Endothelial cell of umbilical vein (primary cell): ENCODE measurements at regions not wholly inside any gene's neighbourhood (a gene's known extent, or its start where the extent isn't known, plus 50 kb on each side); places are given as distances from the start of the nearest gene placed in this dataset.

Source experiments
- BruUV-seq: library from RNA; stranded (reverse); fragments of 400-500 nt; replicated peaks from 2 replicates; lab custom pipeline; 2021; lab: Mats Ljungman, UMichigan
- CTCF ChIA-PET: fragments of 300-600, 350-600 bp; sonication (Branson Sonifier 250); formaldehyde crosslinking; loops from one replicate; lab custom pipeline; 2021; ENCODE audit warnings: antibody characterized with exemption, inconsistent platforms; lab: Charles Lee
- POLR2A ChIA-PET: fragments of 300-600, 350-600 bp; sonication (Branson Sonifier 250); formaldehyde crosslinking; loops from one replicate; lab custom pipeline; 2021; ENCODE audit warnings: antibody characterized with exemption, inconsistent platforms; lab: Charles Lee
- DNase-seq: peaks from one replicate; pipeline ENCODE4 v3.0.0-alpha.2; 2011; ENCODE audit warnings: low read depth, low spot score
- FAIRE-seq: peaks from 2 replicates; lab custom pipeline; 2011; peaks lifted over from hg19 to GRCh38; lab: Jason Lieb, UNC
- H2AFZ ChIP-seq: 2 replicates; pipeline ENCODE4 v1.6.0; 2012; ENCODE audit warnings: low read depth, low read length, control low read depth, inconsistent platforms
- H3K27ac ChIP-seq: 2 replicates; pipeline ENCODE4 v1.5.1; 2011; ENCODE audit warnings: low read depth, mild to moderate bottlenecking, control low read depth, low read length, moderate library complexity; ENCODE audit not compliant: insufficient read depth
- H3K27me3 ChIP-seq, 2 experiments: 2 replicates each; pipeline versions ENCODE4 v1.6.0 to v1.6.1; 2011; ENCODE audit warnings: low read length in 2 of 2, mixed read lengths in 1 of 2; ENCODE audit not compliant: control insufficient read depth in 2 of 2, insufficient read depth in 2 of 2
- H3K36me3 ChIP-seq, 2 experiments: 2 replicates in 1 of 2; 3 replicates in 1 of 2; pipeline ENCODE4 v1.5.1; 2011; ENCODE audit warnings: low read length in 2 of 2, mild to moderate bottlenecking in 1 of 2, moderate library complexity in 1 of 2; ENCODE audit not compliant: control insufficient read depth in 2 of 2, insufficient read depth in 2 of 2; ENCODE audit errors: extremely low read depth in 1 of 2
- H3K4me1 ChIP-seq: 3 replicates; pipeline ENCODE4 v1.5.1; 2011; ENCODE audit warnings: mild to moderate bottlenecking, low read length; ENCODE audit not compliant: control insufficient read depth, insufficient read depth; ENCODE audit errors: extremely low read depth
- H3K4me2 ChIP-seq: 2 replicates; pipeline ENCODE4 v1.6.1; 2011; ENCODE audit warnings: low read length, control low read depth, mixed read lengths; ENCODE audit not compliant: insufficient read depth
- H3K4me3 ChIP-seq, 3 experiments: fragments of 200-600 bp in 1 of 3; sonication (generic), shearing (Covaris generic) in 1 of 3; replicated peaks in 1 of 3; 2 replicates each; pipeline ENCODE4 v1.5.1; 2011 to 2016; ENCODE audit warnings: control low read depth in 3 of 3, low read length in 3 of 3, mild to moderate bottlenecking in 2 of 3, inconsistent platforms in 1 of 3, low read depth in 1 of 3, moderate library complexity in 1 of 3; ENCODE audit not compliant: insufficient read depth in 1 of 3
- H3K79me2 ChIP-seq: 2 replicates; pipeline ENCODE4 v1.6.0; 2012; ENCODE audit warnings: low read length, inconsistent platforms; ENCODE audit not compliant: control insufficient read depth, insufficient read depth
- H3K9ac ChIP-seq: replicated peaks from 2 replicates; pipeline ENCODE3; 2011; ENCODE audit warnings: low read length, control low read depth; ENCODE audit not compliant: insufficient read depth; ENCODE audit errors: extremely low read depth
- H3K9me1 ChIP-seq: replicated peaks from 3 replicates; pipeline ENCODE4 v1.6.0; 2011; ENCODE audit warnings: mild to moderate bottlenecking, low read length; ENCODE audit not compliant: control insufficient read depth, insufficient read depth; ENCODE audit errors: extremely low read depth
- H3K9me3 ChIP-seq: replicated peaks from 2 replicates; pipeline ENCODE4 v1.5.1; 2012; ENCODE audit warnings: low read length, inconsistent platforms; ENCODE audit not compliant: control insufficient read depth, insufficient read depth
- H4K20me1 ChIP-seq: replicated peaks from 2 replicates; pipeline ENCODE3; 2011; ENCODE audit warnings: mild to moderate bottlenecking, low read length; ENCODE audit not compliant: control insufficient read depth, insufficient read depth; ENCODE audit errors: extremely low read depth
- CTCF ChIP-seq, 2 donors: IDR thresholded peaks; 1 replicate in 1 of 2; 2 replicates in 1 of 2; pipeline ENCODE4 v1.5.1; 2011; ENCODE audit warnings: low read length in 2 of 2, mild to moderate bottlenecking in 2 of 2, moderate library complexity in 2 of 2, control low read depth in 1 of 2, inconsistent platforms in 1 of 2, low read depth in 1 of 2; ENCODE audit not compliant: insufficient read depth in 1 of 2; ENCODE audit errors: extremely low read depth in 1 of 2
- EZH2 ChIP-seq: IDR thresholded peaks from 2 replicates; pipeline ENCODE4 v1.6.1; 2012; ENCODE audit warnings: borderline replicate concordance, low read depth, mild to moderate bottlenecking, moderate library complexity, low read length, inconsistent platforms; ENCODE audit not compliant: severe bottlenecking
- FOS ChIP-seq: IDR thresholded peaks from 2 replicates; pipeline ENCODE4 v1.6.1; 2011; ENCODE audit warnings: mild to moderate bottlenecking, low read length, moderate library complexity, borderline replicate concordance; ENCODE audit not compliant: insufficient read depth
- GATA2 ChIP-seq: IDR thresholded peaks from 2 replicates; pipeline ENCODE4 v1.7.0; 2011; ENCODE audit warnings: low read depth, mild to moderate bottlenecking, moderate library complexity, mixed read lengths, low read length; ENCODE audit not compliant: insufficient read length, insufficient read depth
- JUN ChIP-seq: IDR thresholded peaks from 2 replicates; pipeline ENCODE4 v1.6.1; 2011; ENCODE audit warnings: borderline replicate concordance, low read depth; ENCODE audit not compliant: insufficient read length, insufficient read depth
- MAX ChIP-seq: IDR thresholded peaks from 2 replicates; pipeline ENCODE4 v1.6.1; 2011; ENCODE audit not compliant: insufficient read depth, insufficient read length
- MYC ChIP-seq: IDR thresholded peaks from one replicate; pipeline ENCODE4 v1.6.1; 2011; ENCODE audit warnings: mild to moderate bottlenecking, low read depth, low read length
- POLR2A ChIP-seq: IDR thresholded peaks from 2 replicates; pipeline ENCODE4 v1.6.1; 2012; ENCODE audit warnings: low read depth, mild to moderate bottlenecking, control low read depth, low read length
- POLR2AphosphoS5 ChIP-seq: IDR thresholded peaks from 2 replicates; pipeline ENCODE4 v1.6.1; 2012; ENCODE audit warnings: low read depth, mild to moderate bottlenecking, control low read depth, low read length, moderate library complexity; ENCODE audit not compliant: insufficient read depth
- dilution Hi-C: fragments of 300-500 bp; cut with MboI; formaldehyde crosslinking; loops from one replicate; pipeline ENCODE4 v1.15.0; 2019; ENCODE audit warnings: low sequenced_read_pairs; ENCODE audit not compliant: extremely low pct_ligation_motif_present
- intact Hi-C: fragments of 100-400 bp; cut with micrococcal nuclease; formaldehyde crosslinking; loops from one replicate; pipeline ENCODE4 v1.10.0; 2022

DNA sequence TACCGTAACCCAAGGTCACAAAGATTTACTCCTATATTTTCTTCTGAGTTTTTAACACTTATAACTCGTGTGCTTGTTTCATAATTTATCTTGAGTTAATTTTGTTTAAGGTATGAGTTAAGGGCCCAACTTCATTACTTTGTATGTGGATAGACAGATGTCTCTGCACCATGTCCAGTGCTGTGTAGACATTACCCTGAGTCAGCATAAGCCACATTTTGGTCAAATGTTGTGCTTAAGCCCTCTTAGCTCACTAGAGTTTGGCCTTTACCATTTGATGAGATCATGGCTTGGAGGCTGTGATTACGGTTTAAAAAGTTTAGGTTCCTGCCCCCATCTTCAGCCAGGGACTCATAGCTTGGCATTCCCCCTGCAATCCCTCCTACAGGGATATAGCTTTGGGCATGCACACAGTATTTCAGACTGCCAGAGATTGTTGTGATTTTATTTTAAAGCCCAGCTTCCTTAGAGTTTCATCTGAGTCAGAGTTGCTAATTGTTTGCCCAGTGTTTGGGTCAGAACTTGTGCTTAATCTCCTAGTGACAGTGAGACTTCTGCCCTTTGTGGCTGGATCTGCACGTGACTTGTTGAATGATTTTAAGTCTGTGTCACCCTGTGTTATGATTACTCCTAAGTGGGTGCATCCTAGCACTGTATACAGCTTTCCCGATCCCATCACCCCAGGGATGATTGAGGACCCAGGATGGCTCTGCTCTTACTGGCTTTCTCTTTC, 393.1 kb downstream of the CNTNAP4 start:
- no peaks in the 10 kb centered on the region for H4K20me1 ChIP-seq
- DNase-seq (no peak), FAIRE-seq (no peak)
- H3K4me3 ChIP-seq = no peak overlapping the region
- no peaks in the 10 kb centered on the region for H3K36me3 ChIP-seq
- dilution Hi-C loops = no loop called here
- TF ChIP-seq POLR2A (no peak), CTCF (IDR thresholded peaks at IDR 0.05; ENCODE audit: extremely low read depth in 1 of 2, insufficient read depth in 1 of 2, low read depth in 1 of 2, low read length in 2 of 2) (no peak), MYC (no peak), POLR2AphosphoS5 (no peak), EZH2 (no peak), FOS (no peak), GATA2 (no peak), MAX (no peak), JUN (no peak)
- intact Hi-C loops = no loop called here
- no peak overlapping the region for H3K4me2 ChIP-seq
- H3K4me1 ChIP-seq = no peaks in the 10 kb centered on the region
- H3K9ac ChIP-seq = no peak overlapping the region
- ChIA-PET CTCF (no interaction called here), POLR2A (no interaction called here)
- no peaks in the 10 kb centered on the region for H3K27me3 ChIP-seq
- H3K27ac ChIP-seq = no peak overlapping the region
- no peaks in the 10 kb centered on the region for H3K9me3 ChIP-seq
- no peaks in the 10 kb centered on the region for H3K9me1 ChIP-seq
- no peaks in the 10 kb centered on the region for H3K79me2 ChIP-seq
- H2AFZ ChIP-seq = no peak overlapping the region
- BruUV-seq = no TSS peak
